GM12874 (cell line): ENCODE measurements at regions not wholly inside any gene's neighbourhood (a gene's known extent, or its start where the extent isn't known, plus 50 kb on each side); places are given as distances from the start of the nearest gene placed in this dataset.

Source experiments
- CTCF ChIP-seq: IDR thresholded peaks from 2 replicates; pipeline ENCODE4 v1.5.1; 2011; ENCODE audit warnings: low read depth, mild to moderate bottlenecking, control low read depth, low read length, moderate library complexity; ENCODE audit not compliant: insufficient read depth

GRCh38 chr4:96097693-96098092 lies 257.8 kb downstream of the PDHA2 start:
- TF ChIP-seq CTCF, result no peak

GRCh38 chr4:96099031-96099430 lies 259.1 kb downstream of the PDHA2 start:
- TF ChIP-seq CTCF, result no peak

DNA sequence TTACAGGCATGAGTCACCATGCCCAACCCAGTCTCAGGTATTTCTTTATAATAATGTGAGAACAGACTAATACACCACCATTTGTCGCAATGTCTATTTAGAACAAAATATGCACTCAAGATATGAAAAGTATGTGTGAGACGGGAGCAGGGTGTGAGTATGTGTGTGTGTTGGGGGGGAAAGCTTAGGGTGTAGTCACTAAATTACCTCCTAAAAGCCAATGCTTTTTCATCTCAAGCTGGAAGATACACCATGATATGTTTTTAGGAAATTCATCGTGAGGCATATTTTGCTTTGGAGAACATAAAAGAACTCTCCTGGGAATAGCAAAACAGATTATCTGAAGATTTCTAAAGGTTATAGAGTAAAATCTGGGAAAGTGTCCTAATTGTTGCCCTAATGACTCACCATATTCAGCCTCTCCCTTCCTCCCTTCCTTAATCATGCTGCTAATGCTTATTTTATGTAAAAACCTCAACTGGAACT lies 262.7 kb downstream of the PDHA2 start:
- no peak for TF ChIP-seq CTCF

DNA sequence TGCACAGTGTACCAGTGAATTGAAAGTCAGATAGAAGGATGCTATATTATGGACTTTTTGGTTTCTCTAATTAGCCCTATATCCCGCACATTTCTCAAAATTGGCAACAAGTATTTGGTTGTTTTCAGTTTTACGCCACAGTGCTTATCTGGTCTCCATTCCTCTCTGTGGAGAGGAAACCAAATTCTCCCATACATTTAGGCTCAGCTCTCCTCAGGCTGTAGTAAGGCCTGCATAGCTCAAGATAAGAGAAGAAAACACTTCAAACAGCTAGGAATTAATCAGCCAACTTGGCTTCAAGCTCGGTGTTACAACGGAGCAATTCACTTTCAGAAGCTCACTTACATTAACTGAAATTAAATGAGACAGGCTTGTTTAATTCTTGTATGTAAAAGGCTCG lies 263.2 kb downstream of the PDHA2 start:
- no peak for TF ChIP-seq CTCF

- no peak for TF ChIP-seq CTCF
These were observed 268.3 kb downstream of the PDHA2 start for GRCh38 chr4:96108146-96108545.

DNA sequence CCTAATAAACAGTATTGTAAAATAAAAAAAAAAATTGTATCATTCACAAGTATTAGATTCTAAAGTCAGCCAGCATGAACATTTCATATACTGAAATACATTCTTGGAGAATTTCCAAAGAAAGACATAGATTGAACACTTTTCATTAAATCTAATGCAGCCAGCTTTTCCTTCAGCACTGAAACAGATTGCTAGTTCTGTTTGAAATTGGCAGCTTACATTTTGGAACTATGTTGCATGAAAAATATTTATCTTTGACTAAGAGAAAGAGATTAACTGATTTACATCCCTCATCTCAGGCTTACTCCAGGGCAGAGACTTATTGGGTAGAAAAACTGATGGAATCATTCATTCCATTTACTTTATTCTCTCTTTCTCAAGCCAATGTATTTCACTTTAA lies 272.7 kb downstream of the PDHA2 start:
- TF ChIP-seq CTCF, result no peak

GRCh38 chr4:96120206-96120605 lies 280.3 kb downstream of the PDHA2 start:
- TF ChIP-seq CTCF, result no peak

DNA sequence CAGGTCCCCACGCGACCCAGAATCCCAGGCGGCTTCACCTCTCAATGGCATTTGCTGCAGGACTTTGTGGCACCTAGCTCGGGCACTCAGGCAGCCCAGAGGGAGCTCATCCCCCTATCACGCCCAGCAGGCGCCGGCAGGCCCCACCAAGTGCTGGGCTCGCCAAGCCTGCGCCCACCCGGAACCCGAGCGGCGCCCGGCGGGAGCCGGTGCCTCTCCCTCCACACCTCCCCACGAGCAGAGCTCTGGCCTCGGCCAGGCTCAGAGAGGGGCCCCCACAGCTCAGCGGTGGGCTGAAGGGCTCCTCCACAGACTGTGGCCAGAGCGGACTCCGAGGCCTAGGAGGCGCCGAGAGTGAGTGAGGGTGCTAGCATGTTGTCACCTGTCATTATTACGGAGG lies 286.3 kb downstream of the PDHA2 start:
- TF ChIP-seq CTCF, result no peak
